ENCODE measurements at regions not wholly inside any gene's neighbourhood (a gene's known extent, or its start where the extent isn't known, plus 50 kb on each side); places are given as distances from the start of the nearest gene placed in this dataset.

GRCh38 chr21:39034590-39035536 is 148.4 kb downstream of the PSMG1 start:
- Histone ChIP-seq H4K8ac (replicated peaks; ENCODE audit: insufficient read length, low read depth, low read length) (no peak overlapping the region), H3K23ac (ENCODE audit: insufficient read length, low read depth, low read length) (no peak overlapping the region), H3K79me2 (ENCODE audit: insufficient read depth, low read length) (no peaks in the 10 kb centered on the region), H3K4me2 (ENCODE audit: insufficient read depth, insufficient read length, low read length) (no peak overlapping the region), H3K79me1 (ENCODE audit: insufficient read depth, low read depth, low read length, poor library complexity, severe bottlenecking) (no peaks in the 10 kb centered on the region), H3K9ac (ENCODE audit: extremely low read depth, insufficient read length, low read length) (no peak overlapping the region), H3K27ac (ENCODE audit: insufficient read length, low read depth, low read length) (no peak overlapping the region), H3K14ac (ENCODE audit: insufficient read depth, low read length) (no peak overlapping the region), H2BK12ac (ENCODE audit: insufficient read length, low read depth, low read length) (no peak overlapping the region), H2AFZ (ENCODE audit: low read length) (no peak overlapping the region), H3K23me2 (ENCODE audit: insufficient read length, low read depth, low read length, poor library complexity, severe bottlenecking) (no peaks in the 10 kb centered on the region), H2BK20ac (ENCODE audit: low read depth, low read length, poor library complexity, severe bottlenecking) (no peak overlapping the region), H2BK15ac (ENCODE audit: low read depth, low read length) (no peak overlapping the region), H3K27me3 (ENCODE audit: insufficient read depth, low read length) (no peaks in the 10 kb centered on the region), H2BK120ac (ENCODE audit: low read depth, low read length, poor library complexity, severe bottlenecking) (no peak overlapping the region), H3K9me3 (ENCODE audit: control insufficient read depth, low read depth, low read length) (no peaks in the 10 kb centered on the region), H3K4me1 (ENCODE audit: insufficient read depth, low read length) (peaks cover 3% of the 10 kb centered on the region; the same call in 1 of the 2 replicates), H4K91ac (ENCODE audit: insufficient read length, low read depth, low read length) (no peak overlapping the region), H3K4ac (ENCODE audit: low read depth, low read length) (no peak overlapping the region), H4K20me1 (ENCODE audit: control insufficient read depth, insufficient read depth, insufficient read length) (no peaks in the 10 kb centered on the region), H4K5ac (ENCODE audit: insufficient read length, low read depth, low read length) (no peak overlapping the region), H3K56ac (ENCODE audit: insufficient read length, low read depth, low read length) (no peak overlapping the region), H2BK5ac (ENCODE audit: insufficient read length, low read length) (no peak overlapping the region), H2AK5ac (ENCODE audit: insufficient read length, low read length) (no peak overlapping the region), H3T11ph (ENCODE audit: low read length) (no peak overlapping the region), H3K18ac (ENCODE audit: insufficient read length, low read depth, low read length) (no peak overlapping the region)
- no peak for TF ChIP-seq CTCF (conservative IDR thresholded peaks at IDR 0.05)
- peaks cover 25 to 33% of the 10 kb centered on the region in 2 experiments for H3K4me1 Mint-ChIP-seq
- no peaks in the 10 kb centered on the region for H3K36me3 Mint-ChIP-seq (ENCODE audit: insufficient read depth in 1 of 3, low read depth in 3 of 3)
- no peaks in the 10 kb centered on the region for H3K9me3 Mint-ChIP-seq
- H3K27ac Mint-ChIP-seq, result no peak overlapping the region
- WGBS (ENCODE audit: extremely low coverage, insufficient read length, low lambda C conversion rate), result no CpG with 5 or more reads among the region's 12 CpGs
- H3K27me3 Mint-ChIP-seq (ENCODE audit: low read depth), result no peaks in the 10 kb centered on the region
- no peak for DNase-seq
- H3K4me3 Mint-ChIP-seq, result no peak overlapping the region
